Prostate gland (tissue), 2 donors: ENCODE measurements at regions not wholly inside any gene's neighbourhood (a gene's known extent, or its start where the extent isn't known, plus 50 kb on each side); places are given as distances from the start of the nearest gene placed in this dataset.

ENCODE experiments used
- CTCF ChIP-seq, 4 experiments: fragments of 200-600 bp in 2 of 4; fragments of 450-650 bp in 2 of 4; sonication (generic) in 2 of 4; IDR thresholded peaks; 1 replicate in 3 of 4; 2 replicates in 1 of 4; pipeline ENCODE4 v1.5.1; 2016 to 2019; ENCODE audit warnings: antibody characterized with exemption in 4 of 4, mild to moderate bottlenecking in 2 of 4, moderate library complexity in 2 of 4
- POLR2AphosphoS5 ChIP-seq: sonication (generic); formaldehyde crosslinking; IDR thresholded peaks from one replicate; pipeline ENCODE4 v1.6.1; 2017; ENCODE audit warnings: antibody characterized with exemption

- TF ChIP-seq CTCF (IDR thresholded peaks at IDR 0.05) (no peak), POLR2AphosphoS5 (no peak)
These were observed 298.4 kb downstream of the ADGB start for GRCh38 chr6:146896960-146897701.
